ENCODE measurements at regions not wholly inside any gene's neighbourhood (a gene's known extent, or its start where the extent isn't known, plus 50 kb on each side); places are given as distances from the start of the nearest gene placed in this dataset.

DNA sequence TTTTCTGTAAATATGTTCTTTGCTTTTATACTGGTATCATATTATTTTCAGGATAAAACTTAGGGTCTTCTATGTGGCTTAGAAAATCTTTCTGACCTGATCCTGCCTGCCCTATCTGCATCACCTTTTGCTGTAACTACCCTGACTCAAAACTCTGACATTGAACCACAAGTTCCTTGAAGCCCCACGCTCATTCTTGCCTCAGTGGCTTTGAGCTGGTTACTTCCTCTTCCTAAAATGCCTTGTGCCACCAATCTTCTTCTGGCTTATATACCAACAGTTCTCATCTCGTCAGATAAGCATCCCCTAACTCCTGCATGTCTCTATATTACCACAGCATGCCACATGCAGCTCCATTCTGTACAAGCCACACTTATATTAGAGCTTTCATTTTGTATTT is 84.5 kb upstream of the LRRC7 start:
- no peak for DNase-seq
- no peaks in the 10 kb centered on the region for H3K36me3 ChIP-seq (replicated peaks in 1 of 2; ENCODE audit: control insufficient read depth in 1 of 2, insufficient read depth in 2 of 2, low read length in 1 of 2)
- CTCF ChIA-PET = no interaction called here

DNA sequence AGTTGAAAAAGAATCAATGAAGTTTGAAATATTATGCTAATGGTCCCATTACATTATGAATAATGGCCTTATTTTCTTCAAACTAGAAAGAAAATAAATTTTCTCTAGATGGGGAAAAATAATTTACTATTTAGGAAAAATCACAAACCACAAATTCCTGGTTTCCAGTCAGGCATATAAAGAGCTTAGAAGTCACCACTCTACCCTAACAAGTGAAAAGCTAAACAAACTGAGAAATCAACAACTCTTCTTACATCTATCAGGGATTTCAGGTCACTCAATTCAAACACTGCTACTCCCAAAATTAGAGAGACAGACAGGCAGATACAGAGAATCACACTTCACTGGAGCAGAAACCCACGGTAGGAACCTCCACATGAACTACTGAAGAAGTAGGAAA is 82.1 kb upstream of the LRRC7 start:
- no peaks in the 10 kb centered on the region for H3K9me3 ChIP-seq
- H3K9ac ChIP-seq = no peak overlapping the region
- CTCF ChIA-PET = no interaction called here
- H3K4me1 ChIP-seq (ENCODE audit: control insufficient read depth in 1 of 2, insufficient read depth in 2 of 2, low read depth in 1 of 2, low read length in 1 of 2) = no peaks in the 10 kb centered on the region
- H3K79me2 ChIP-seq (ENCODE audit: insufficient read depth) = no peaks in the 10 kb centered on the region
- POLR2A ChIA-PET = no interaction called here
- H3K36me3 ChIP-seq (replicated peaks in 1 of 2; ENCODE audit: control insufficient read depth in 1 of 2, insufficient read depth in 2 of 2, low read length in 1 of 2) = no peaks in the 10 kb centered on the region
- H3K27me3 ChIP-seq (ENCODE audit: insufficient read depth) = no peaks in the 10 kb centered on the region
- no peaks in the 10 kb centered on the region for H3K9me2 ChIP-seq
- no peaks in the 10 kb centered on the region for H4K20me1 ChIP-seq (ENCODE audit: insufficient read depth)
- H3K27ac ChIP-seq (ENCODE audit: low read depth in 2 of 2, low read length in 1 of 2) = no peak overlapping the region
- H3K4me3 ChIP-seq (ENCODE audit: low read depth in 2 of 2, low read length in 1 of 2) = no peak overlapping the region
- H3K4me2 ChIP-seq = no peak overlapping the region
- no peak overlapping the region for H2AFZ ChIP-seq (ENCODE audit: low read depth)
- no peak for TF ChIP-seq RAD21 (IDR thresholded peaks at IDR 0.05; ENCODE audit: low read length)
- TF ChIP-seq YY1 (IDR thresholded peaks at IDR 0.05; ENCODE audit: low read depth) = no peak
- no peak for TF ChIP-seq REST (IDR thresholded peaks at IDR 0.05; ENCODE audit: low read depth, low read length)
- no peak for TF ChIP-seq ELF1 (IDR thresholded peaks at IDR 0.05)
- TF ChIP-seq FOXJ3 (CRISPR knock-in tag; IDR thresholded peaks at IDR 0.05) = no peak
- no peaks in the 10 kb centered on the region for H3F3A ChIP-seq (replicated peaks; ENCODE audit: insufficient read depth)
- no peak for DNase-seq
- WGBS (ENCODE audit: low lambda C conversion rate) = 73% methylated on average over 1 of the region's 1 CpG

More for the DNA sequence above, 84.5 kb upstream of the LRRC7 start:
- Histone ChIP-seq H3K4me3 (ENCODE audit: low read depth in 2 of 2, low read length in 1 of 2) (no peak overlapping the region), H3K79me2 (ENCODE audit: insufficient read depth) (no peaks in the 10 kb centered on the region), H3K9me3 (no peaks in the 10 kb centered on the region), H4K20me1 (ENCODE audit: insufficient read depth) (no peaks in the 10 kb centered on the region), H3K27me3 (ENCODE audit: insufficient read depth) (no peaks in the 10 kb centered on the region), H3K4me1 (ENCODE audit: control insufficient read depth in 1 of 2, insufficient read depth in 2 of 2, low read depth in 1 of 2, low read length in 1 of 2) (no peaks in the 10 kb centered on the region), H3K27ac (ENCODE audit: low read depth in 2 of 2, low read length in 1 of 2) (no peak overlapping the region), H3F3A (replicated peaks; ENCODE audit: insufficient read depth) (no peaks in the 10 kb centered on the region), H3K9me2 (no peaks in the 10 kb centered on the region), H3K4me2 (no peak overlapping the region), H3K9ac (no peak overlapping the region), H2AFZ (ENCODE audit: low read depth) (no peak overlapping the region)
- POLR2A ChIA-PET = no interaction called here
- no peak for TF ChIP-seq RXRA (IDR thresholded peaks at IDR 0.05; ENCODE audit: borderline replicate concordance, low read depth)
- no peak for TF ChIP-seq MXI1 (IDR thresholded peaks at IDR 0.05; ENCODE audit: low read depth, low read length)
- TF ChIP-seq RFX5 (IDR thresholded peaks at IDR 0.05; ENCODE audit: low read length) = no peak
- TF ChIP-seq, protein P1, sequence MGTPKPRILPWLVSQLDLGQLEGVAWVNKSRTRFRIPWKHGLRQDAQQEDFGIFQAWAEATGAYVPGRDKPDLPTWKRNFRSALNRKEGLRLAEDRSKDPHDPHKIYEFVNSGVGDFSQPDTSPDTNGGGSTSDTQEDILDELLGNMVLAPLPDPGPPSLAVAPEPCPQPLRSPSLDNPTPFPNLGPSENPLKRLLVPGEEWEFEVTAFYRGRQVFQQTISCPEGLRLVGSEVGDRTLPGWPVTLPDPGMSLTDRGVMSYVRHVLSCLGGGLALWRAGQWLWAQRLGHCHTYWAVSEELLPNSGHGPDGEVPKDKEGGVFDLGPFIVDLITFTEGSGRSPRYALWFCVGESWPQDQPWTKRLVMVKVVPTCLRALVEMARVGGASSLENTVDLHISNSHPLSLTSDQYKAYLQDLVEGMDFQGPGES (IDR thresholded peaks at IDR 0.05; ENCODE audit: low read depth, low read length) = no peak
- TF ChIP-seq SIN3A (IDR thresholded peaks at IDR 0.05; ENCODE audit: borderline replicate concordance, low read depth, low read length) = no peak
- TF ChIP-seq CHD2 (IDR thresholded peaks at IDR 0.05; ENCODE audit: low read length, partially characterized antibody) = no peak
- no peak for TF ChIP-seq EZH2phosphoT487 (IDR thresholded peaks at IDR 0.05; ENCODE audit: borderline replicate concordance, low read depth)
- TF ChIP-seq TAF1 (IDR thresholded peaks at IDR 0.05; ENCODE audit: borderline replicate concordance, low read depth, low read length) = no peak
- TF ChIP-seq, protein P2, sequence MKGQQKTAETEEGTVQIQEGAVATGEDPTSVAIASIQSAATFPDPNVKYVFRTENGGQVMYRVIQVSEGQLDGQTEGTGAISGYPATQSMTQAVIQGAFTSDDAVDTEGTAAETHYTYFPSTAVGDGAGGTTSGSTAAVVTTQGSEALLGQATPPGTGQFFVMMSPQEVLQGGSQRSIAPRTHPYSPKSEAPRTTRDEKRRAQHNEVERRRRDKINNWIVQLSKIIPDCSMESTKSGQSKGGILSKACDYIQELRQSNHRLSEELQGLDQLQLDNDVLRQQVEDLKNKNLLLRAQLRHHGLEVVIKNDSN (IDR thresholded peaks at IDR 0.05; ENCODE audit: borderline replicate concordance, low read depth) = no peak
- TF ChIP-seq CTCF (IDR thresholded peaks at IDR 0.05) = no peak
- TF ChIP-seq TCF12 (IDR thresholded peaks at IDR 0.05) = no peak
- no peak for TF ChIP-seq GABPA (IDR thresholded peaks at IDR 0.05; ENCODE audit: low read depth)
- no peak for TF ChIP-seq SMC3 (IDR thresholded peaks at IDR 0.05; ENCODE audit: low read depth, low read length)
- TF ChIP-seq JUND (IDR thresholded peaks at IDR 0.05) = no peak
- no peak for TF ChIP-seq POLR2AphosphoS5 (IDR thresholded peaks at IDR 0.05; ENCODE audit: low read depth, low read length)
- TF ChIP-seq NFIC (IDR thresholded peaks at IDR 0.05; ENCODE audit: borderline replicate concordance) = no peak
- 32% methylated on average over 2 of the region's 2 CpGs for WGBS (ENCODE audit: low lambda C conversion rate)

Data from SK-N-SH (cell line).